Mesendoderm (in vitro differentiated cells): ENCODE measurements at regions not wholly inside any gene's neighbourhood (a gene's known extent, or its start where the extent isn't known, plus 50 kb on each side); places are given as distances from the start of the nearest gene placed in this dataset.
A peak's percentile ranks its signal among the peaks of the same experiment; 100 is the strongest.
"Not testable (repeated sequence)": the region's sequence is repeated elsewhere in the genome, so short reads cannot be mapped to it uniquely, and the experiment has no call there.

Experiments
- DNase-seq: peaks from one replicate; pipeline ENCODE4 v3.0.0; 2013
- H2AK5ac ChIP-seq: 2 replicates; pipeline ENCODE4 v1.6.1; 2013; ENCODE audit warnings: low read length, inconsistent platforms
- H2BK120ac ChIP-seq: 2 replicates; pipeline ENCODE4 v1.6.1; 2013; ENCODE audit warnings: low read depth, mild to moderate bottlenecking, low read length, moderate library complexity, mixed read lengths
- H2BK15ac ChIP-seq: replicated peaks from 2 replicates; pipeline ENCODE4 v1.6.1; 2013; ENCODE audit warnings: low read depth, mild to moderate bottlenecking, moderate library complexity
- H2BK5ac ChIP-seq: 2 replicates; pipeline ENCODE4 v1.6.1; 2013; ENCODE audit warnings: low read length, inconsistent platforms
- H3K18ac ChIP-seq: 2 replicates; pipeline ENCODE4 v1.6.1; 2013; ENCODE audit warnings: mild to moderate bottlenecking, low read length, mixed read lengths
- H3K23ac ChIP-seq: one replicate; pipeline ENCODE4 v1.6.1; 2013; ENCODE audit warnings: low read length
- H3K27ac ChIP-seq: 2 replicates; pipeline ENCODE4 v1.5.1; 2013; ENCODE audit warnings: low read depth, mild to moderate bottlenecking, inconsistent platforms, low read length, moderate library complexity
- H3K27me3 ChIP-seq: 2 replicates; pipeline ENCODE4 v1.6.1; 2013; ENCODE audit warnings: low read length, control low read depth, mild to moderate bottlenecking, inconsistent platforms; ENCODE audit not compliant: insufficient read depth, poor library complexity
- H3K36me3 ChIP-seq: 2 replicates; pipeline ENCODE4 v1.6.1; 2013; ENCODE audit warnings: low read length, inconsistent platforms; ENCODE audit not compliant: control insufficient read depth, insufficient read depth
- H3K4ac ChIP-seq: one replicate; pipeline ENCODE4 v1.6.1; 2013; ENCODE audit warnings: low read depth, mild to moderate bottlenecking, low read length, moderate library complexity
- H3K4me1 ChIP-seq: 2 replicates; pipeline ENCODE4 v1.6.1; 2013; ENCODE audit warnings: low read depth, low read length, inconsistent platforms; ENCODE audit not compliant: control insufficient read depth
- H3K4me2 ChIP-seq: 2 replicates; pipeline ENCODE4 v1.6.1; 2013; ENCODE audit warnings: low read length
- H3K4me3 ChIP-seq: 2 replicates; pipeline ENCODE4 v1.5.1; 2013; ENCODE audit warnings: mild to moderate bottlenecking, low read length
- H3K56ac ChIP-seq: one replicate; pipeline ENCODE4 v1.6.1; 2013; ENCODE audit warnings: low read length
- H3K79me1 ChIP-seq: 2 replicates; pipeline ENCODE4 v1.6.1; 2013; ENCODE audit warnings: low read length, inconsistent platforms
- H3K79me2 ChIP-seq: 2 replicates; pipeline ENCODE4 v1.6.1; 2013; ENCODE audit warnings: mild to moderate bottlenecking, low read length; ENCODE audit not compliant: control insufficient read depth, insufficient read depth
- H3K9ac ChIP-seq: 2 replicates; pipeline ENCODE4 v1.6.1; 2013; ENCODE audit warnings: low read length, inconsistent platforms
- H4K5ac ChIP-seq: one replicate; pipeline ENCODE4 v1.6.1; 2013; ENCODE audit warnings: low read length
- H4K8ac ChIP-seq: one replicate; pipeline ENCODE4 v1.6.1; 2013; ENCODE audit warnings: low read depth, mild to moderate bottlenecking, control low read depth, low read length, moderate library complexity
- WGBS: extraction: QIAGEN DNeasy Blood & Tissue Kit; methylation state at CpG from one replicate; pipeline ENCODE4 v1.1.7; 2013; ENCODE audit warnings: low lambda C conversion rate, missing lambda C conversion rate; ENCODE audit not compliant: insufficient coverage; ENCODE audit errors: extremely low coverage; 5-methylcytosine and 5-hydroxymethylcytosine counted together

DNA sequence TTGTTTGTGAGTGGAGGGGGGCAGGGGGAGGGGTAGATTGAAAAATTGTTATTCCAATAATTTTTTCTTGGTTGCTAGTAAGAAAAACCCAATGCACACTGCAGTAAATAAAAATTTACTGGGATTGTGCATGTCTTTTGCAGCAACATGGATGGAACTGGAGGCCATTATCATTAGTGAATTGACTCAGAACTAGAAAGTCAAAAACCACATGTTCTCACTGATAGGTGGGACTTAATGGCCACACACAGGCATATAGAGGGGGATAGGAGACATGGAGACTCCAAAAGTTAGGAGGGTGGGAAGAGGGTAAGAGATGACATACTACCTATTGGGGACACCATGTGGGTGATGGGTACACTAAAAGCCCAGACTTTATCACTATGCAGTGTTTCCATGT lies 67.2 kb downstream of the BUB3 start:
- Histone ChIP-seq H2BK15ac (no peak overlapping the region), H3K4me3 (no peak overlapping the region), H2AK5ac (no peak overlapping the region), H3K36me3 (no peaks in the 10 kb centered on the region), H2BK120ac (no peak overlapping the region), H3K4me1 (peaks cover 5% of the 10 kb centered on the region), H3K23ac (no peak overlapping the region), H3K27me3 (no peaks in the 10 kb centered on the region), H3K27ac (no peak overlapping the region), H4K8ac (no peak overlapping the region), H3K56ac (no peak overlapping the region), H3K4me2 (no peak overlapping the region), H4K5ac (no peak overlapping the region), H3K79me1 (no peaks in the 10 kb centered on the region), H2BK5ac (no peak overlapping the region), H3K79me2 (no peaks in the 10 kb centered on the region), H3K4ac (no peak overlapping the region), H3K18ac (no peak overlapping the region), H3K9ac (no peak overlapping the region)
- DNase-seq, result no peak

DNA sequence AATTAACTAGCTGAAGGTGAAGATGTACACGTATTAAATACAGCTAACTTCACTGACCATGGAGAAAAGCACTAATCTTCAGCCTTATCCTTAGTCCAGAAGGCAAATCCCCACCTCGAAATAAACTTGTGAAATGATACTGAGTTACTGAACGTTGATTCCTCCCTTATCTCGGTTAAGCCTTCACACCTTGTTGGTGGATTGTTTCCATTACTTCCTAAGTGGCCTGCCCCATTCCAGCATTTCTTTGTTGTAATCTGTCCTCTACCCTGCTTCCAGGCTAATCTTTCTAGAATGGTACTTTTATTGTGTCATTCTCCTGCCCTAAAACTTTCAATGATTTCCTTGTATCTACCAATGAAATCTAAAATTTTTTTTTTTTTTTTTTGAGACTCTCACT lies 68.6 kb downstream of the BUB3 start:
- no peak overlapping the region for H3K23ac ChIP-seq
- H2BK120ac ChIP-seq, result no peak overlapping the region
- no peak overlapping the region for H2AK5ac ChIP-seq
- H2BK15ac ChIP-seq, result no peak overlapping the region
- no peak overlapping the region for H4K8ac ChIP-seq
- H3K4me2 ChIP-seq, result no peak overlapping the region
- H3K27ac ChIP-seq, result no peak overlapping the region
- no peak overlapping the region for H3K4me3 ChIP-seq
- H3K4me1 ChIP-seq, result peaks cover 5% of the 10 kb centered on the region
- H3K36me3 ChIP-seq, result no peaks in the 10 kb centered on the region
- H3K4ac ChIP-seq, result no peak overlapping the region
- H3K56ac ChIP-seq, result no peak overlapping the region
- peak; percentile 90 for DNase-seq
- H4K5ac ChIP-seq, result no peak overlapping the region
- H3K79me1 ChIP-seq, result no peaks in the 10 kb centered on the region
- no CpG with 5 or more reads among the region's 4 CpGs for WGBS
- H3K9ac ChIP-seq, result no peak overlapping the region
- no peak overlapping the region for H2BK5ac ChIP-seq
- no peaks in the 10 kb centered on the region for H3K27me3 ChIP-seq
- no peaks in the 10 kb centered on the region for H3K79me2 ChIP-seq
- H3K18ac ChIP-seq, result no peak overlapping the region

DNA sequence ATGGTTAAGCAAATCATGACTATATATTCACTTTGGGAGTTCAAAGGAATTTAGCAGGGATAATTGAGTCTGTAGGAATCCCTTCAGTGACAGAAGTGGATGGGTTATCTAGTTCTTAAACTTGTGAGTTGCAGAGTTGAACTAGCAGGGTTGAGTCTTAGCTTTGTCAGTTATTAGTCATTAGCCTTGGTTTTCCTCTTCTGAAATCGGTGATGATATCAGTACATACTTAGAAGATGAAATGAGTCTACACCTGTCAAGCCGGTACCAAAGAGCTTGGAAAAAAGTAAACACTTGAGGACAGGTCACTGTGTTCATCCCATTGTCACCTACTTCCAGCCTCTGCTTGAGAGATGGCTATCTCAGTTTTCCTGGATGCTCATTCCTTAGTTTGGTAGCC lies 73.5 kb downstream of the BUB3 start:
- Histone ChIP-seq H4K8ac (no peak overlapping the region), H3K18ac (no peak overlapping the region), H3K4me2 (no peak overlapping the region), H2AK5ac (no peak overlapping the region), H3K36me3 (no peaks in the 10 kb centered on the region), H3K4me1 (no peaks in the 10 kb centered on the region), H3K27ac (no peak overlapping the region), H3K27me3 (no peaks in the 10 kb centered on the region), H2BK15ac (no peak overlapping the region), H3K79me1 (no peaks in the 10 kb centered on the region), H3K9ac (no peak overlapping the region), H3K4ac (no peak overlapping the region), H3K56ac (no peak overlapping the region), H2BK120ac (no peak overlapping the region), H3K79me2 (no peaks in the 10 kb centered on the region), H3K4me3 (no peak overlapping the region), H3K23ac (no peak overlapping the region), H2BK5ac (no peak overlapping the region), H4K5ac (no peak overlapping the region)
- WGBS, result no CpG with 5 or more reads among the region's 2 CpGs
- DNase-seq, result no peak

DNA sequence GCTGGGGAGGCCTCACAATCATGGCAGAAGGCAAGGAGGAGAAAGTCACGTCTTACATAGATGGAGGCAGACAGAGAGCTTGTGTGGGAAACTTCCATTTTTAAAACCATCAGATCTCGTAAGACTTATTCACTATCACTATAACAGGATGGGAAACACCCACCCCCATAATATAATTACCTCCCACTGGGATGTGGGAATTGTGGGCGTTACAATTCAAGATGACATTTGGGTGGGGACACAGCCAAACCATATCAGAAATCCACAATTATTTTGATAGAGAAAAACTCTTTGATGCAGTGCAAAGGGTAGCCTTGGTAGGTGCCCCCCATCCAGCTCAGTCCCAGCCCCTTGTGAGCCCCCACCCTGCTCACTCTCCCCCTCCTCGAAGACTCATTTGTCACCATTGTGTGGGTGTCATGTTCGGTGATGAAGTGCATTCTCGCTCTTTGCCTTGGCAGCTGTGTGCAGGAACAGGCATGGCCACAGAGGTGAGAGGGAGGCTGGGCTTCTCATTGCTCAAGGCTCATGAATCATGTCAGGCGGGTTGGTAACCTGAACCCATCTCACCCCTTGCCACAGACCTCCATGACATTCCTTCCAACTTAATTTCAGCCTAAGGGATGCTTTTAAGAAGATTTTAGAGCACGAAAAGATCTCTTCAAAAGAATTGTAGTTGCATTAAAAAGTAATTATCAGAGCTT lies 75.9 kb downstream of the BUB3 start:
- no peaks in the 10 kb centered on the region for H3K79me2 ChIP-seq
- H4K8ac ChIP-seq, result no peak overlapping the region
- H3K4me2 ChIP-seq, result no peak overlapping the region
- no peak overlapping the region for H3K18ac ChIP-seq
- WGBS, result no CpG with 5 or more reads among the region's 8 CpGs
- no peak overlapping the region for H2BK120ac ChIP-seq
- no peaks in the 10 kb centered on the region for H3K36me3 ChIP-seq
- H3K9ac ChIP-seq, result no peak overlapping the region
- H3K56ac ChIP-seq, result no peak overlapping the region
- H3K4me3 ChIP-seq, result no peak overlapping the region
- no peak overlapping the region for H3K4ac ChIP-seq
- H3K79me1 ChIP-seq, result no peaks in the 10 kb centered on the region
- H2BK15ac ChIP-seq, result no peak overlapping the region
- no peak for DNase-seq
- H2AK5ac ChIP-seq, result no peak overlapping the region
- H2BK5ac ChIP-seq, result no peak overlapping the region
- H3K4me1 ChIP-seq, result no peaks in the 10 kb centered on the region
- H3K27me3 ChIP-seq, result no peaks in the 10 kb centered on the region
- H4K5ac ChIP-seq, result no peak overlapping the region
- no peak overlapping the region for H3K27ac ChIP-seq
- no peak overlapping the region for H3K23ac ChIP-seq

DNA sequence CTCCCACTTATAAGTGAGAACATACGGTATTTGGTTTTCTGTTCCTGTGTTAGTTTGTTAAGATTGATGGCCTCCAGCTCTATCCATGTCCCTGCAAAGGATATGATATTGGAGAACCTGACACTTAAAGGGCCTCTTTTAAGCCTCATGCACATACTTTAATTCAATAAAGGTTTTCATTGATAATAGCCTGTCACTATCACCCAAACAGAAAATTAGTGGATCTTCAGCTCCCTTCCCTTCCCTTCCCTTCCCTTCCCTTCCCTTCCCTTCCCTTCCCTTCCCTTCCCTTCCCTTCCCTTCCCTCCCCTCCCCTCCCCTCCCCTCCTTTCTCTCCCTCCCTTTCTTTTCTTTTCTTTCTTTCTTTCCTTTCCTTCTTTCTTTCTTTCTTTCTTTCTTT lies 78.7 kb downstream of the BUB3 start:
- H3K18ac ChIP-seq, result not testable (repeated sequence)
- WGBS, result no CpG with 5 or more reads among the region's 1 CpG

DNA sequence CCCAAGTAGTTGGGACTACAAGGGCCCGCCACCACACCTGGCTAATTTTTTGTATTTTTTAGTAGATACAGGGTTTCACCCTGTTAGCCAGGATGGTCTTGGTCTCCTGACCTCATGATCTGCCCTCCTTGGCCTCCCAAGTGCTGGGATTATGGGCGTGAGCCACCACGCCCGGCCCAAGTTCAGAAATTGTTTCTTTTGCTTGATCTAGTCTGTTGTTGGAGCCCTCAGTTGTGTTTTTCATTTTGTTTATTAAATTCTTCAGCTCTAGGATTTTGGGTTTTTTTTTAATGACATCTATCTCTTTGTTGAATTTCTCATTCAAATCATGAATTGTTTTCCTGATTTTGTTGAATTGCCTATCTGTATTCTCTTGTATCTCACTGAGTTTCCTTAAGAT lies 80.8 kb downstream of the BUB3 start:
- not testable (repeated sequence) for H3K4me1 ChIP-seq, H3K4me2 ChIP-seq, H2AK5ac ChIP-seq, H2BK120ac ChIP-seq, H3K79me2 ChIP-seq, H3K56ac ChIP-seq, H3K27ac ChIP-seq, H3K27me3 ChIP-seq, H3K36me3 ChIP-seq, DNase-seq, H3K4ac ChIP-seq, H4K5ac ChIP-seq, H3K23ac ChIP-seq, H3K79me1 ChIP-seq, H2BK5ac ChIP-seq, H4K8ac ChIP-seq, H3K4me3 ChIP-seq, H3K9ac ChIP-seq, H2BK15ac ChIP-seq, H3K18ac ChIP-seq
- no CpG with 5 or more reads among the region's 4 CpGs for WGBS

More for the DNA sequence above, 78.7 kb downstream of the BUB3 start:
- not testable (repeated sequence) for H3K4me1 ChIP-seq, H4K5ac ChIP-seq, H3K23ac ChIP-seq, H3K27me3 ChIP-seq, H3K79me2 ChIP-seq, H3K9ac ChIP-seq, H2BK120ac ChIP-seq, H3K56ac ChIP-seq, H2AK5ac ChIP-seq, H3K79me1 ChIP-seq, DNase-seq, H3K36me3 ChIP-seq, H3K27ac ChIP-seq, H3K4ac ChIP-seq, H2BK5ac ChIP-seq, H3K4me3 ChIP-seq, H2BK15ac ChIP-seq, H3K4me2 ChIP-seq, H4K8ac ChIP-seq
